MCF 10A (cell line): ENCODE measurements at regions not wholly inside any gene's neighbourhood (a gene's known extent, or its start where the extent isn't known, plus 50 kb on each side); places are given as distances from the start of the nearest gene placed in this dataset.

Source experiments
- BruUV-seq: library from RNA; stranded (reverse); fragments of 400-500 nt; replicated peaks from 2 replicates; lab custom pipeline; 2021; lab: Mats Ljungman, UMichigan
- CTCF ChIA-PET: fragments of 300-600 bp; sonication (Branson Sonifier 250); formaldehyde crosslinking; extraction: SDS; loops from one replicate; lab custom pipeline; 2021; ENCODE audit warnings: antibody characterized with exemption, inconsistent platforms; lab: Yijun Ruan, JAX
- POLR2A ChIA-PET: fragments of 300-600, 350-650 bp; sonication (Branson Sonifier 250); formaldehyde crosslinking; extraction: SDS; loops from one replicate; lab custom pipeline; 2020; ENCODE audit warnings: antibody characterized with exemption, inconsistent platforms; lab: Yijun Ruan, JAX
- DNase-seq: peaks from one replicate; pipeline ENCODE4 v3.0.0-alpha.2; 2018; ENCODE audit not compliant: unreplicated experiment
- H3K27ac Mint-ChIP-seq: one replicate; pipeline ENCODE4 v1.8.0; 2022; ENCODE audit warnings: mild to moderate bottlenecking, low read depth, mixed read lengths; ENCODE audit not compliant: unreplicated experiment
- H3K27me3 Mint-ChIP-seq: one replicate; pipeline ENCODE4 v1.8.0; 2022; ENCODE audit warnings: mixed read lengths; ENCODE audit not compliant: insufficient read depth, unreplicated experiment
- H3K36me3 Mint-ChIP-seq: one replicate; pipeline ENCODE4 v1.8.0; 2022; ENCODE audit warnings: mild to moderate bottlenecking, moderate library complexity, mixed read lengths; ENCODE audit not compliant: insufficient read depth, unreplicated experiment
- H3K4me1 Mint-ChIP-seq: one replicate; pipeline ENCODE4 v1.8.0; 2022; ENCODE audit warnings: mixed read lengths; ENCODE audit not compliant: insufficient read depth, unreplicated experiment
- H3K4me3 Mint-ChIP-seq: one replicate; pipeline ENCODE4 v1.8.0; 2022; ENCODE audit warnings: mild to moderate bottlenecking, moderate library complexity, mixed read lengths; ENCODE audit not compliant: unreplicated experiment
- H3K9me3 Mint-ChIP-seq: one replicate; pipeline ENCODE4 v1.8.0; 2022; ENCODE audit warnings: mixed read lengths; ENCODE audit not compliant: unreplicated experiment
- CTCF ChIP-seq: fragments of 200-600 bp; IDR thresholded peaks from one replicate; pipeline ENCODE4 v1.8.0; 2022; ENCODE audit warnings: antibody characterized with exemption, mild to moderate bottlenecking; ENCODE audit not compliant: unreplicated experiment
- intact Hi-C: fragments of 100-400 bp; cut with micrococcal nuclease; formaldehyde crosslinking; loops from 2 replicates; pipeline ENCODE4 v1.14.1; 2022

GRCh38 chr5:125786021-125786420 lies 637.2 kb upstream of the GRAMD2B start:
- ChIA-PET CTCF (interaction anchor here (0.7 kb wide), 1 partner anchor 209 kb away, joined by 3 read pairs; no protein-coding TSS in a partner anchor), POLR2A (no interaction called here)
- peaks cover 6% of the 10 kb centered on the region for H3K9me3 Mint-ChIP-seq
- H3K27ac Mint-ChIP-seq: no peak overlapping the region
- H3K36me3 Mint-ChIP-seq: no peaks in the 10 kb centered on the region
- intact Hi-C loops: no loop called here
- no peak for DNase-seq
- no peaks in the 10 kb centered on the region for H3K4me1 Mint-ChIP-seq
- TF ChIP-seq CTCF: no peak
- no peaks in the 10 kb centered on the region for H3K27me3 Mint-ChIP-seq
- BruUV-seq: no TSS peak
- H3K4me3 Mint-ChIP-seq: no peak overlapping the region

- no peak for DNase-seq
- H3K4me1 Mint-ChIP-seq: no peaks in the 10 kb centered on the region
- no peaks in the 10 kb centered on the region for H3K27me3 Mint-ChIP-seq
- no peak overlapping the region for H3K27ac Mint-ChIP-seq
- ChIA-PET POLR2A (interaction anchor here (0.5 kb wide), 1 partner anchor 1320 kb away, joined by 3 read pairs; no protein-coding TSS in a partner anchor), CTCF (interaction anchor here (0.6 kb wide), 1 partner anchor 172 kb away, joined by 3 read pairs; no protein-coding TSS in a partner anchor)
- H3K36me3 Mint-ChIP-seq: no peaks in the 10 kb centered on the region
- intact Hi-C loops: no loop called here
- H3K4me3 Mint-ChIP-seq: no peak overlapping the region
- no peak for TF ChIP-seq CTCF
- H3K9me3 Mint-ChIP-seq: peaks cover 8% of the 10 kb centered on the region
- BruUV-seq: no TSS peak
These were observed 629.7 kb upstream of the GRAMD2B start for GRCh38 chr5:125793470-125793869.

- BruUV-seq: no TSS peak
- CTCF ChIA-PET: no interaction called here
- intact Hi-C loops: no loop called here
- no peak overlapping the region for H3K4me3 Mint-ChIP-seq
- peaks cover 4% of the 10 kb centered on the region for H3K4me1 Mint-ChIP-seq
- no peaks in the 10 kb centered on the region for H3K36me3 Mint-ChIP-seq
- peaks cover 8% of the 10 kb centered on the region for H3K9me3 Mint-ChIP-seq
- POLR2A ChIA-PET: no interaction called here
- no peak for TF ChIP-seq CTCF
- no peaks in the 10 kb centered on the region for H3K27me3 Mint-ChIP-seq
- H3K27ac Mint-ChIP-seq: no peak overlapping the region
- DNase-seq: no peak
These were observed 628.3 kb upstream of the GRAMD2B start for GRCh38 chr5:125794922-125795321.

- ChIA-PET CTCF (interaction anchor here (0.6 kb wide), 1 partner anchor 17 kb away, joined by 3 read pairs; no protein-coding TSS in a partner anchor), POLR2A (no interaction called here)
- H3K4me1 Mint-ChIP-seq: peaks cover 4% of the 10 kb centered on the region
- H3K27me3 Mint-ChIP-seq: no peaks in the 10 kb centered on the region
- no peaks in the 10 kb centered on the region for H3K36me3 Mint-ChIP-seq
- BruUV-seq: no TSS peak
- peak; percentile 75 for DNase-seq
- H3K27ac Mint-ChIP-seq: no peak overlapping the region
- no peak overlapping the region for H3K4me3 Mint-ChIP-seq
- intact Hi-C loops: no loop called here
- peaks cover 7% of the 10 kb centered on the region for H3K9me3 Mint-ChIP-seq
- TF ChIP-seq CTCF: no peak
These were observed 624.9 kb upstream of the GRAMD2B start for GRCh38 chr5:125798307-125798706.
